Muscle of leg (tissue), 3 donors: ENCODE measurements at regions not wholly inside any gene's neighbourhood (a gene's known extent, or its start where the extent isn't known, plus 50 kb on each side); places are given as distances from the start of the nearest gene placed in this dataset.

Experiments used
- DNase-seq: peaks from one replicate; pipeline ENCODE4 v3.0.0; 2013
- H3K27ac ChIP-seq: one replicate; pipeline ENCODE4 v1.5.1; 2013; ENCODE audit warnings: mild to moderate bottlenecking, low read length, control low read depth
- H3K27me3 ChIP-seq: one replicate; pipeline ENCODE4 v1.6.1; 2013; ENCODE audit warnings: low read length; ENCODE audit not compliant: control insufficient read depth, insufficient read depth
- H3K36me3 ChIP-seq: one replicate; pipeline ENCODE4 v1.6.1; 2013; ENCODE audit warnings: low read length; ENCODE audit not compliant: control insufficient read depth, insufficient read depth
- H3K4me1 ChIP-seq: one replicate; pipeline ENCODE4 v1.6.1; 2013; ENCODE audit warnings: low read length; ENCODE audit not compliant: control insufficient read depth, insufficient read depth
- H3K4me3 ChIP-seq: one replicate; pipeline ENCODE4 v1.5.1; 2013; ENCODE audit warnings: low read length, control low read depth
- H3K9me3 ChIP-seq: replicated peaks from 2 replicates; pipeline ENCODE4 v1.6.1; 2013; ENCODE audit warnings: low read depth, low read length; ENCODE audit not compliant: control insufficient read depth
- WGBS: methylation state at CpG from one replicate; pipeline ENCODE4 v1.1.5; 2013; ENCODE audit warnings: missing lambda C conversion rate; ENCODE audit not compliant: insufficient coverage; 5-methylcytosine and 5-hydroxymethylcytosine counted together

- H3K4me1 ChIP-seq, result no peaks in the 10 kb centered on the region
- 60% methylated on average over 1 of the region's 4 CpGs for WGBS
- H3K27me3 ChIP-seq, result peaks cover 2% of the 10 kb centered on the region
- DNase-seq, result no peak
- no peak overlapping the region for H3K4me3 ChIP-seq
- no peaks in the 10 kb centered on the region for H3K9me3 ChIP-seq
- no peaks in the 10 kb centered on the region for H3K36me3 ChIP-seq
- no peak overlapping the region for H3K27ac ChIP-seq
These were observed 139.8 kb upstream of the VCX3A start for GRCh38 chrX:6674734-6675133.

GRCh38 chrX:6667048-6667768 is 132.3 kb upstream of the VCX3A start:
- no peaks in the 10 kb centered on the region for H3K27me3 ChIP-seq
- no peaks in the 10 kb centered on the region for H3K36me3 ChIP-seq
- 64% methylated on average over 3 of the region's 5 CpGs for WGBS
- no peaks in the 10 kb centered on the region for H3K9me3 ChIP-seq
- H3K27ac ChIP-seq, result no peak overlapping the region
- no peak overlapping the region for H3K4me3 ChIP-seq
- no peaks in the 10 kb centered on the region for H3K4me1 ChIP-seq
- DNase-seq, result no peak

- WGBS, result 86% methylated on average over 2 of the region's 2 CpGs
These were observed 131.7 kb upstream of the VCX3A start for GRCh38 chrX:6666624-6667023.

GRCh38 chrX:6661736-6662135 is 126.8 kb upstream of the VCX3A start:
- 100% methylated on average over 2 of the region's 4 CpGs for WGBS
- no peaks in the 10 kb centered on the region for H3K36me3 ChIP-seq
- no peaks in the 10 kb centered on the region for H3K27me3 ChIP-seq
- no peaks in the 10 kb centered on the region for H3K9me3 ChIP-seq
- no peaks in the 10 kb centered on the region for H3K4me1 ChIP-seq
- H3K4me3 ChIP-seq, result no peak overlapping the region
- H3K27ac ChIP-seq, result no peak overlapping the region
- no peak for DNase-seq

More at GRCh38 chrX:6666624-6667023, 131.7 kb upstream of the VCX3A start:
- H3K4me3 ChIP-seq, result no peak overlapping the region
- H3K36me3 ChIP-seq, result no peaks in the 10 kb centered on the region
- no peaks in the 10 kb centered on the region for H3K4me1 ChIP-seq
- H3K27ac ChIP-seq, result no peak overlapping the region
- no peaks in the 10 kb centered on the region for H3K27me3 ChIP-seq
- no peak for DNase-seq
- no peaks in the 10 kb centered on the region for H3K9me3 ChIP-seq

- Histone ChIP-seq H3K4me1 (no peaks in the 10 kb centered on the region), H3K27me3 (no peaks in the 10 kb centered on the region), H3K27ac (no peak overlapping the region), H3K36me3 (no peaks in the 10 kb centered on the region), H3K9me3 (no peaks in the 10 kb centered on the region), H3K4me3 (no peak overlapping the region)
- DNase-seq, result no peak
- WGBS, result 92% methylated on average over 2 of the region's 2 CpGs
These were observed 125.8 kb upstream of the VCX3A start for GRCh38 chrX:6660567-6661264.

DNA sequence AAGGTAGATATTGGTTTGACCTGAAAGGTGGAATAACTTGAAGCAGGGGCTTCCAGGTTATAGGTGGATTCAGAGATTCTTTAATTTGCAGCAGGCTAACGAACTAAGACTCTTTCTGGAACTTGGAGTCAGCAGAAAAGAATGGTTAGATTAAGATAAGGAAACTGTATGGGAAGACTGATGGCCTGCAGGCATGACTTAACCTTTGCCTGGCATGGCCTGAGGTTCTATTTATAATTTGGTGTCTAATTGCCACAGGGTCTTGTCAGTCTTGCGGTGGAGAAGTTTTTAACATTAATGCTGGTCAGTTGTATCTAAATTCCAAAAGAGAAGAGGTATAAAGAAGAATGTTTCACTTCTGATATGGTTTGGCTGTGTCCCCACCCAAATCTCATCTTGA is 110.3 kb upstream of the VCX3A start:
- H3K4me3 ChIP-seq, result no peak overlapping the region
- 70% methylated on average over 1 of the region's 2 CpGs for WGBS
- H3K4me1 ChIP-seq, result no peaks in the 10 kb centered on the region
- H3K27me3 ChIP-seq, result no peaks in the 10 kb centered on the region
- H3K27ac ChIP-seq, result no peak overlapping the region
- H3K9me3 ChIP-seq, result no peaks in the 10 kb centered on the region
- no peaks in the 10 kb centered on the region for H3K36me3 ChIP-seq
- DNase-seq, result no peak

DNA sequence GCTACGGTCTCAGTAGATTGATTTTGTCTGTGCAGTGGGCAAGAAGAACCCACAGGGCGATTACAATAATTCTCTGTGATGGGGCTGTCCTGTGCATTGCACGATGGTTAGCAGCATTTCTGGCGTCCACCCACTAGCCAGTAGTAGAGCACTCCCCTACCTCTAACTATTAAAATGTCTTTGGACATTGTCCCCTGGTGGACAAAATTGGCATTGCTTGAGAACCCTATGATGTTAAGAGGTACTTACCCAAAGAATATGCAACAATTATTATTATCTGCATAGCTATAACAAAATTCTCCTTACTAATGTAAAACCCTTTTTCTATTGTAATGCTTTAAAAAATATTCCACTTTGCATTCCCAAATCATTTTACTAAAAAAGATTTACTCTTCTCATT is 109.5 kb upstream of the VCX3A start:
- H3K9me3 ChIP-seq, result no peaks in the 10 kb centered on the region
- no peak overlapping the region for H3K4me3 ChIP-seq
- no peak overlapping the region for H3K27ac ChIP-seq
- 86% methylated on average over 1 of the region's 4 CpGs for WGBS
- H3K36me3 ChIP-seq, result no peaks in the 10 kb centered on the region
- DNase-seq, result no peak
- H3K4me1 ChIP-seq, result no peaks in the 10 kb centered on the region
- no peaks in the 10 kb centered on the region for H3K27me3 ChIP-seq

DNA sequence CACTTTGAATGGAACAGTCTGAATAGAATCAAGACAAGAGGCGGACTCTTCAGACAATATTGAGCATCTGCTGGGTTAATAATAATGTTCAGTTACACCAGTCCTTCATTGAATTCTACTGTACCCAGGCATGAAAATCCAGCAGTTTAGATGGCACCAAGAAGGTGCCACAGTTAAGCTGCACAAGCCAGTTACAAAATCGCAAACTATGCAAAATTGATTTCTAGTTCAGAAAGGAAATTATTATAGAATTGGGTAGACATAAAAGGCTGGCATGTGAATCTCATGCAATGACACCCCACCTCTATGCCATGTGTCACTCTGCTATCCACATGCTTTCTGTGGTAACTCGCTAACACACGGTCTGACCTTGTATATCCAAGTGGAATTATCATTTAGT is 105.8 kb upstream of the VCX3A start:
- Histone ChIP-seq H3K4me3 (no peak overlapping the region), H3K36me3 (no peaks in the 10 kb centered on the region), H3K27ac (no peak overlapping the region), H3K4me1 (no peaks in the 10 kb centered on the region), H3K9me3 (no peaks in the 10 kb centered on the region), H3K27me3 (peaks cover under 1% of the 10 kb centered on the region)
- no CpG with 5 or more reads among the region's 4 CpGs for WGBS
- DNase-seq, result no peak

GRCh38 chrX:6614506-6614905 is 79.6 kb upstream of the VCX3A start:
- H3K36me3 ChIP-seq, result no peaks in the 10 kb centered on the region
- no peaks in the 10 kb centered on the region for H3K27me3 ChIP-seq
- no peaks in the 10 kb centered on the region for H3K4me1 ChIP-seq
- WGBS, result 84% methylated on average over 5 of the region's 7 CpGs
- no peak overlapping the region for H3K27ac ChIP-seq
- no peak overlapping the region for H3K4me3 ChIP-seq
- no peak for DNase-seq
- H3K9me3 ChIP-seq, result no peaks in the 10 kb centered on the region

DNA sequence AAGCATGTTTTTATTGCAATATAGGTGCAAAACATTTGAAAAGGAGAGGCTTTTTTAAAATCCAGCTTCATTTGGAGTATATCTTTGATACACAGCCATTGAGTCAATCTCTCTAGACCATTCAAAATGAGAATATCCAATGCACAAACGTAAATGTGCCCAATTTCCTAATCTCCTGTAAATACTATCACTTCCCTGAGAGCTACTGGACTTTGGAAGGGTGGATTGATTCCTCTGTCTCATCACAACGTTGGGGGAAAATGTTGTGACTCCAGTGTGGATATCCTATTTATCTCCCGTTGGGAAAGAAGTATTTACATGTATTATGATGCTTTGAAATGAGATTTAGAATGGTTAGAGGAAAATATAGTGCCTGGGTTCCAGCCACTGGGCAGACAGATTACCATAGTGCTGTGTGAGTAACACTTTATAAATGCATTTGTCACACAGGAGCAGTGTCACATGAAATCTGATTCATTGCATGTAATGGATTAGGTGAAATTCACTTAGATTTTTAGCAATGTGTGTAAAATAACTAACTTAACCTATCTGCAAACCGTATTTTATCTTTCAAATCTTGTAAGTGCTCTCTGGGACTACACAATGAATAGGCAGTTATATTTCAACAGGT is 64.4 kb upstream of the VCX3A start:
- Histone ChIP-seq H3K4me1 (no peaks in the 10 kb centered on the region), H3K27ac (no peak overlapping the region), H3K36me3 (no peaks in the 10 kb centered on the region), H3K27me3 (no peaks in the 10 kb centered on the region), H3K9me3 (no peaks in the 10 kb centered on the region), H3K4me3 (no peak overlapping the region)
- DNase-seq, result no peak
- no CpG with 5 or more reads among the region's 4 CpGs for WGBS
